Activated CD8-positive, alpha-beta memory T cell treated with anti-CD3 and anti-CD28 coated beads, Interleukin-2, amount 50 U/mL, for 1 hour (primary cell): ENCODE measurements at regions not wholly inside any gene's neighbourhood (a gene's known extent, or its start where the extent isn't known, plus 50 kb on each side); places are given as distances from the start of the nearest gene placed in this dataset.
"Not testable (repeated sequence)": the region's sequence is repeated elsewhere in the genome, so short reads cannot be mapped to it uniquely, and the experiment has no call there.

Experiments used
- DNase-seq: peaks from one replicate; pipeline ENCODE4 v3.0.0-alpha.2; 2020; ENCODE audit errors: extremely low read depth

GRCh38 chr21:35504277-35504676 is 455.2 kb upstream of the RUNX1 start:
- no peak for DNase-seq

DNA sequence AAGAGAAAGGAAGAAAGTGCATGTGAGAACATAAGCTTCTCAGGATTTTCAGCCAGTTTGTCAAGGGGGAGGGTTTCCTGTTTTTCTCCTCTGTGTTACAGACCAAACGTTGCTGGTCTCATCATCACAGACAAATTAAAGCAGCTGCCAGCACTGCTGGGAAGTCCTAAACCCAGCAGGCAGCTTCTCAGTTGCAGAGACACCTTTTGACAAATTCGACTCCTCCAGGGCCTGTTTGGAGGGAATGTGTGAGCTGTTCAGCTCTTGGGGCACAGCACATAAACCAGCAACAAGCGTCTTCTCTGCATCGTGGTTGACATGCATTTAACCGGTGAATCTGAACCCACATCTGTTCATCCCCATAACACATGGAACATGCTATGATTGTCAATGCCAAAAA is 454.6 kb upstream of the RUNX1 start:
- no peak for DNase-seq

DNA sequence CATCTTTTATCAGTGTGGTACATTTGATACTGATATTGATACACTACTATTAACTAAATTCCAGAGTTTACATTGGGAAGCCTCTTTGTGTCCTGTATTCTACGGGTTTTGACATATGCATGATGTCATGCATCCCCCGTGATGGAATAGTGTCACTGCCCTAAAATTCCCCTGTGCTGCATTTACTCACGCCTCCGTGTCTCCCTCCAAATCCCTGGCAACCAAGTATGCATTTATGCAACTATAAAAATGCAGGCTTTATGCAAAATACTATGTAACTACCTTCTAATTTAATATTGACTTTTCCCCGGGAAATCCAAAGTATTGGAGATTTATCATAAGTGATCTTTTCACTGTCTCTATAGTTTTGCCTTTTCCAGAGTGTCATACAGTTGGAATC is 453.7 kb upstream of the RUNX1 start:
- DNase-seq = no peak

DNA sequence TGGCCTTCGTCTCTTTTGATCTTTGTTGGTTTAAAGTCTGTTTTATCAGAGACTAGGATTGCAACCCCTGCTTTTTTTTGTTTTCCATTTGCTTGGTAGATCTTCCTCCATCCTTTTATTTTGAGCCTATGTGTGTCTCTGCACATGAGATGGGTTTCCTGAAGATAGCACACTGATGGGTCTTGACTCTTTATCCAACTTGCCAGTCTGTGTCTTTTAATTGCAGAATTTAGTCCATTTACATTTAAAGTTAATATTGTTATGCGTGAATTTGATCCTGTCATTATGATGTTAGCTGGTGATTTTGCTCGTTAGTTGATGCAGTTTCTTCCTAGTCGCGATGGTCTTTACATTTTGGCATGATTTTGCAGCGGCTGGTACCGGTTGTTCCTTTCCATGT is 448.4 kb upstream of the RUNX1 start:
- not testable (repeated sequence) for DNase-seq

- no peak for DNase-seq
Measured at GRCh38 chr21:35491920-35492678, 443.0 kb upstream of the RUNX1 start.

- DNase-seq = no peak
Measured at GRCh38 chr21:35491114-35491513, 442.0 kb upstream of the RUNX1 start.

GRCh38 chr21:35489389-35489980 is 440.4 kb upstream of the RUNX1 start:
- DNase-seq = no peak

DNA sequence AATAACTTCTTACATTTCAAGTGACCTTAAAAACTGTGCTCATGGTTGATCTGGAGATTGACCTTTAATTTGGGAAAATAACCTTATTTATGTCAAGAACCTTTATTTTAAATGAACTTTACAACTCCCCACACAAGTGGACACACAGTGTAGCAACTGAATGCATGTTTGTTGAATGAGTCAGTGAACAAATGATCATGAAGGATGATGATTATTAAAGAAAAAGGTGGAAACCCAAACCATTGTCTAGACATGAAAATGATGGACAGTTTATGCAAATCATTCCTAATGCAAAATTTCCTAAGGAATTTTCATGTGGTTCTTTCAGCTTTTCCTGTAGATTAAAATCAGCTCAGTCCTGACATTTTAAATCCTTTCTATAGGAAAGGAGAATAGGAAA is 439.8 kb upstream of the RUNX1 start:
- no peak for DNase-seq

- DNase-seq = no peak
Measured at GRCh38 chr21:35485364-35485763, 436.3 kb upstream of the RUNX1 start.

GRCh38 chr21:35484851-35485250 is 435.7 kb upstream of the RUNX1 start:
- DNase-seq = no peak

DNA sequence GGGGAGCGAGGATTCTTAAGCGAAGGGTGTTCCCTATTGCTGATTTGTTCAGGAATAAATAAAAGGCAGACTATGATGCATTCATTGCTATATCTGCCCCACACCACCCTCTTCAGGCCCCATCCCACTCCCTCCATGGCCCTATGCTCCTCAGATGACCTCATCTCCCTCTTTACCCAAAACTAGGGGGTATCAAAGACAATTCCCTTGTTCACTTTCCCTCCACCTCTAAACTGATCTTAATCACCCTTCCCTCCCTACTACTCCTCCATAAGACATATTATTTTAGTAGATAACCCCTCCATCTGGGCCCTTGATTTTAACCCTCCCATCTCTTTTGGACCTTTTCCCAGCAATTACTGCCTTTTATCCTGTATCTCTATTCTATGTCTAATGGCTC is 434.9 kb upstream of the RUNX1 start:
- DNase-seq = no peak

- no peak for DNase-seq
Measured at GRCh38 chr21:35482933-35483662, 434.0 kb upstream of the RUNX1 start.

DNA sequence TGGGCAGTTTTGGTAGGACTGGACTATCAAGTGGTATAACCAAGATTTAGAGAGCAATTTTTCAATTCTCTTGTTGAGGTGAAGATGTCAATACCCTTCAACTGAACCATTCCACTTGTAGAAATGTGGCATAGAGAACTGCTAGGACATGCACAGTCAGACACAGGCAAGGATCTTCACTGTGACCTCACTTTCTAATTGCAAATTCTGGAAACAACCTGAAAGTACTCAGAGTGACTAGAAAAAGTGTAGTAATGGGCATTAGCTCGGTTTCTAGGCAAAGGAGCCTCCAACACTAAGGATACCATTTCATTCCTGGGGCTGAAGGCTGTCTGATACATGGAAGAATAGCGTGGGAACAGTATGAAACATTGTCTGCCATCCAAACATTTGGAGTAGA is 433.0 kb upstream of the RUNX1 start:
- DNase-seq = no peak

DNA sequence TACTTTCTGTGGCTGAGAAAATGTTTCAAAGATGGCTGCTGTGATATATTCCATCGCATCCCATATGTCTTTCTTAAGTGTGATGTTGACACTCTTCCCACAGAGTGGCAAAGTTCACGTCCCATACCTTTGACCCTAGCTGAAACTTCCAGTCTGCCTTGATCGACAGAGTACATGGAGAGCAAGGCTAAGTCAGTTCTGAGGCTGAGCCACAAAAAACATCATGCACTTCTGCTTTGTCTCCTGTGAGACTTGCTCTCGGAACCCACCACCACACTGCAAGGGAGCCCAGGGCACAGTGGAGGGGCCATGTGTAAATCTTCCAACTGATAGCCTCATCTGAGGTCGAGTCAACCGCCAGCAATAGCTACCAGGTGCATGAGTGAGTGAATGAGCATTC is 431.9 kb upstream of the RUNX1 start:
- DNase-seq = no peak

DNA sequence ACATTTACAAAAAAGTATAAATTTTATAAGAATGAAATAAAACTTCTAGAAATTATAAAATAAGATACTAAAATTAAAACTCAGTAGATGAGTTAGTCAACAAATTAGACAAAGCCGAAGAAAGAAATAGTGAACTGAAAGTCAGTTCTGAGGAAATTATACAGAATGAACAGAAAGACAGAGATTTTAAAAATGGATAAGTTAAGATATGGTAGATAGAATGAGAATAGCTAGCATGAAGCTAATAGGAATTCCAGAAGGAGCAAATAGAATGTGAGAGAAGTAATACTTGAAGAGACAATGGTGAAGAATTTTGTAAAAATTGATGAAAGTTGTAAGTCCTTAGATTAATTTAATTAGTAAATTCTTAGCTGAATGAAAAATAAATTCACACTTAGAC is 430.4 kb upstream of the RUNX1 start:
- no peak for DNase-seq

DNA sequence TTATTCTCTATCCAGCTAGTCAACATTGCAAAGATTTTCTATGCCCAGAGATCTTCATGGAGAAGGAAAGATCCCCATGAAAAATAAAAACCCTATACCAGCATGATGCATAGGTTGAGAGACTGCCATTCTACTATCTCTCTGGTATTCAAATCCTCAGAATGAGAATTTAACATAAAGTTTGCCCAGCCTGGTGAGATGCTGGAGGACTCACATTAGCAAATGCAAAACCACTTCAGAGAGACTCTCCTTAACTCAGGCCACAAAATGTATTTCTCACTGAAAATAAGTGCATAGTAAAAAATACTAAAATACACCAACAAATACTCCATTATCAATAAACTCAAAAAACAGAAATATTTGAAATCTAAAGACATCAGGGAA is 430.0 kb upstream of the RUNX1 start:
- DNase-seq = no peak

GRCh38 chr21:35478161-35479064 is 429.3 kb upstream of the RUNX1 start:
- no peak for DNase-seq

- no peak for DNase-seq
Measured at GRCh38 chr21:35477622-35478021, 428.5 kb upstream of the RUNX1 start.

DNA sequence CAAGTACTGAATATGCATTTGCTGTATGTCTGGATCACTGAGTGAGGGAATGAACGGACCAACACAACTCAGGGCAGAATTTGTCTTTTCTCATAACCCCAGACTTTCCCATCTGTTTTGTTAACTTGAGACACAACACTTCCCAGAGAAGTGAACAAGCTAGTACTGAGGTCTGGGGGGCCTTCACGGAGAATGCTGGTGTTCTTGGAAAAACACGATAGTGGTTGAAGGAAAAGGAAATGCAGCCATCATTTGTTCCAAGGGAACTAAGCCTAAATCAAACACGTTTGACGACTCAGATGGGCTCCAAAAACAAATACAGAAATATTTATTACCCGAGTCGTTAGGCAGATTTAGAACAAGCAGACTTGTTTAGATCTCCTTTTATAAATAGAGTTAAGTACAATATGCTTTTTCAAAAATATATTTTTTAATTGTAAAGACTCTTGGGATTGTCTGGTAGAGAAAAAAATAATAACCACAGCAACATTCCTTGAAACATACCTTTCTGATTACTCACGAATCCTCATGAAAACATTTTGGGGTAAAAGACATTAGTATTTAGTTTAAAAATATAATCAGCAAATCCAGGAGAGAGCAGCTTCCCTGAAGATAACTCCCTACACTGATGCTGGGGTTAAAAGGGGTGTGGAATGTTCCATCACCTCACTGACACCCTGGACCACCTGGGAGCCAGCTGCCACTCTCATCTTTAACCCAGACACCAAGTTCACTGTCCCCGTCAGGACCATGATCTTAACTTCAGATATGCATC is 427.7 kb upstream of the RUNX1 start:
- no peak for DNase-seq

GRCh38 chr21:35475762-35476161 is 426.7 kb upstream of the RUNX1 start:
- no peak for DNase-seq

- DNase-seq = no peak
Measured at GRCh38 chr21:35475009-35475408, 425.9 kb upstream of the RUNX1 start.
